ENCODE measurements at regions not wholly inside any gene's neighbourhood (a gene's known extent, or its start where the extent isn't known, plus 50 kb on each side); places are given as distances from the start of the nearest gene placed in this dataset.

DNA sequence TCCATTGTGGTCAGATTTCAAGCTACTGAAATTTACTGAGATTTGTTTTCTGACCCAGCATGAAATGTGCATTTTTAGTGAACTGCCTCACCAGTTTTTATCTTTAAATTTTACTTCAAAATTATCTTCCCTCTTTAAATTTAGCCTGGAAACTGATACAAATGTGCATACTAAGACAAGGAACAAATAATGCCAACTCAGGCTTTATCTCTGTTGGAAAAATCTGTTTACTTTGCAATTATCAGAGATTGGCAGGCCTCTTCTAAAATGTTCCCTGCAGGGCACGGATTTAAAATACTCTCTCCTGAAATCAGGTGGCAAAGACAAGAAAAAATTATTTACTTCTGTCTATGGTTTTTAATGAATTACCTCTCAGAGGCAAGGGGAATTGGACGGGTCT lies 151.0 kb upstream of the PTCH1 start:
- Histone ChIP-seq H3K36me3 (replicated peaks in 1 of 2; ENCODE audit: control insufficient read depth in 1 of 2, insufficient read depth in 2 of 2, low read length in 2 of 2) (no peaks in the 10 kb centered on the region), H3K4me1 (ENCODE audit: insufficient read depth, low read length) (no peaks in the 10 kb centered on the region), H4K20me1 (ENCODE audit: insufficient read depth, low read length) (no peaks in the 10 kb centered on the region), H3K4me2 (ENCODE audit: low read depth, low read length) (no peak overlapping the region), H3K4me3 (replicated peaks in 1 of 3; ENCODE audit: insufficient read depth in 1 of 3, low read depth in 2 of 3, low read length in 3 of 3) (no peak overlapping the region), H2AFZ (ENCODE audit: low read length) (no peak overlapping the region), H3K79me2 (ENCODE audit: insufficient read depth, low read length) (no peaks in the 10 kb centered on the region), H3K27me3 (ENCODE audit: control insufficient read depth in 1 of 2, insufficient read depth in 2 of 2, low read length in 2 of 2) (peaks cover 0 to 17% of the 10 kb centered on the region in 2 experiments; a peak in 3 of 5 replicates), H3K9me3 (ENCODE audit: low read length) (no peaks in the 10 kb centered on the region), H3K27ac (ENCODE audit: extremely low read length, insufficient read depth, low read length) (no peak overlapping the region), H3K9ac (ENCODE audit: insufficient read depth, low read depth, low read length) (no peak overlapping the region)
- ChIA-PET CTCF (ENCODE audit: low intra/inter-chr PET ratio, low total read pairs) (no interaction called here), POLR2A (no interaction called here)
- DNase-seq (ENCODE audit: low spot score) (no peak), FAIRE-seq (no peak), ATAC-seq (no peak)
- BruUV-seq (replicated peaks), result no TSS peak
- WGBS (ENCODE audit: low lambda C conversion rate), result 32% methylated on average over 2 of the region's 2 CpGs
- TF ChIP-seq MAFF (IDR thresholded peaks at IDR 0.05; ENCODE audit: low read depth, low read length), result peak; percentile 86
- peak; percentile 75 to 88 for TF ChIP-seq MAFK (conservative IDR thresholded peaks at IDR 0.05 in 1 of 2, IDR thresholded peaks at IDR 0.05 in 1 of 2; ENCODE audit: low read length in 2 of 2)
- TF ChIP-seq, protein P1, sequence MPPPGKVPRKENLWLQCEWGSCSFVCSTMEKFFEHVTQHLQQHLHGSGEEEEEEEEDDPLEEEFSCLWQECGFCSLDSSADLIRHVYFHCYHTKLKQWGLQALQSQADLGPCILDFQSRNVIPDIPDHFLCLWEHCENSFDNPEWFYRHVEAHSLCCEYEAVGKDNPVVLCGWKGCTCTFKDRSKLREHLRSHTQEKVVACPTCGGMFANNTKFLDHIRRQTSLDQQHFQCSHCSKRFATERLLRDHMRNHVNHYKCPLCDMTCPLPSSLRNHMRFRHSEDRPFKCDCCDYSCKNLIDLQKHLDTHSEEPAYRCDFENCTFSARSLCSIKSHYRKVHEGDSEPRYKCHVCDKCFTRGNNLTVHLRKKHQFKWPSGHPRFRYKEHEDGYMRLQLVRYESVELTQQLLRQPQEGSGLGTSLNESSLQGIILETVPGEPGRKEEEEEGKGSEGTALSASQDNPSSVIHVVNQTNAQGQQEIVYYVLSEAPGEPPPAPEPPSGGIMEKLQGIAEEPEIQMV (CRISPR knock-in tag; IDR thresholded peaks at IDR 0.05; ENCODE audit: low read depth), result no peak
- intact Hi-C loops (cut with micrococcal nuclease; ENCODE audit: unreplicated experiment) (no loop called here), in situ Hi-C loops (cut with HindIII; ENCODE audit: extremely low pct_ligation_motif_present, low pct_unique_long_range_greater_than_20kb) (no loop called here)

DNA sequence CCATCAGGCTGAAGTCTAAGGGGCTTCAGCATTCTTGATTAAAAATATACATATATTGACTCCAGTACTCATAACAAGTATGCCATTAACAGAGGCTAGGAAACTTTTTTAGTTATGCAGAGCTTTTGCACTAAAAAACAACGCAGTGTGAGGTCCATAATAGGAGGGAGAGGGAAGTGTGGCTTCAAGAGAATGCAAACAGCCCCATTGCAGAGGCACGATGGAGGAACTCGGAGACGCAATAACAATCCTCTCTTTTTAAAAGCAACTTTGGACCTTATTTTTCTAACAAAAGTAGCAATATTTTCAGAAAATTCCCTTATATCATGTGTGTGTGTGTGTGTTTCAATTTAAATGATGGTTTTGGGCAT lies 150.0 kb upstream of the PTCH1 start:
- H3K27ac ChIP-seq (ENCODE audit: extremely low read length, insufficient read depth, low read length), result no peak overlapping the region
- ATAC-seq, result no peak
- H3K79me2 ChIP-seq (ENCODE audit: insufficient read depth, low read length), result no peaks in the 10 kb centered on the region
- ChIA-PET POLR2A (no interaction called here), CTCF (ENCODE audit: low intra/inter-chr PET ratio, low total read pairs) (no interaction called here)
- no peaks in the 10 kb centered on the region for H3K4me1 ChIP-seq (ENCODE audit: insufficient read depth, low read length)
- no peak overlapping the region for H2AFZ ChIP-seq (ENCODE audit: low read length)
- 0 out of 2 replicates have a peak, but pooled peaks cover 2% of the 10 kb centered on the region for H3K9me3 ChIP-seq (ENCODE audit: low read length)
- DNase-seq (ENCODE audit: low spot score), result no peak
- H3K4me3 ChIP-seq (replicated peaks in 1 of 3; ENCODE audit: insufficient read depth in 1 of 3, low read depth in 2 of 3, low read length in 3 of 3), result no peak overlapping the region
- in situ Hi-C loops (cut with HindIII; ENCODE audit: extremely low pct_ligation_motif_present, low pct_unique_long_range_greater_than_20kb), result no loop called here
- no peaks in the 10 kb centered on the region for H4K20me1 ChIP-seq (ENCODE audit: insufficient read depth, low read length)
- BruUV-seq (replicated peaks), result no TSS peak
- H3K27me3 ChIP-seq (ENCODE audit: control insufficient read depth in 1 of 2, insufficient read depth in 2 of 2, low read length in 2 of 2), result peaks cover 0 to 17% of the 10 kb centered on the region in 2 experiments; a peak in 3 of 5 replicates
- no peak for FAIRE-seq
- H3K36me3 ChIP-seq (replicated peaks in 1 of 2; ENCODE audit: control insufficient read depth in 1 of 2, insufficient read depth in 2 of 2, low read length in 2 of 2), result no peaks in the 10 kb centered on the region
- H3K9ac ChIP-seq (ENCODE audit: insufficient read depth, low read depth, low read length), result no peak overlapping the region
- intact Hi-C loops (cut with micrococcal nuclease; ENCODE audit: unreplicated experiment), result no loop called here
- 56% methylated on average over 4 of the region's 4 CpGs for WGBS (ENCODE audit: low lambda C conversion rate)
- no peak overlapping the region for H3K4me2 ChIP-seq (ENCODE audit: low read depth, low read length)
- TF ChIP-seq, protein P2, sequence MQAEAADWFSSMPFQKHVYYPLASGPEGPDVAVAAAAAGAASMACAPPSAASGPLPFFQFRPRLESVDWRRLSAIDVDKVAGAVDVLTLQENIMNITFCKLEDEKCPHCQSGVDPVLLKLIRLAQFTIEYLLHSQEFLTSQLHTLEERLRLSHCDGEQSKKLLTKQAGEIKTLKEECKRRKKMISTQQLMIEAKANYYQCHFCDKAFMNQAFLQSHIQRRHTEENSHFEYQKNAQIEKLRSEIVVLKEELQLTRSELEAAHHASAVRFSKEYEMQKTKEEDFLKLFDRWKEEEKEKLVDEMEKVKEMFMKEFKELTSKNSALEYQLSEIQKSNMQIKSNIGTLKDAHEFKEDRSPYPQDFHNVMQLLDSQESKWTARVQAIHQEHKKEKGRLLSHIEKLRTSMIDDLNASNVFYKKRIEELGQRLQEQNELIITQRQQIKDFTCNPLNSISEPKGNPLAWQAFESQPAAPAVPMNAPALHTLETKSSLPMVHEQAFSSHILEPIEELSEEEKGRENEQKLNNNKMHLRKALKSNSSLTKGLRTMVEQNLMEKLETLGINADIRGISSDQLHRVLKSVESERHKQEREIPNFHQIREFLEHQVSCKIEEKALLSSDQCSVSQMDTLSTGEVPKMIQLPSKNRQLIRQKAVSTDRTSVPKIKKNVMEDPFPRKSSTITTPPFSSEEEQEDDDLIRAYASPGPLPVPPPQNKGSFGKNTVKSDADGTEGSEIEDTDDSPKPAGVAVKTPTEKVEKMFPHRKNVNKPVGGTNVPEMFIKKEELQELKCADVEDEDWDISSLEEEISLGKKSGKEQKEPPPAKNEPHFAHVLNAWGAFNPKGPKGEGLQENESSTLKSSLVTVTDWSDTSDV (CRISPR knock-in tag; IDR thresholded peaks at IDR 0.05), result no peak
- TF ChIP-seq ZSCAN21 (CRISPR knock-in tag; IDR thresholded peaks at IDR 0.05; ENCODE audit: borderline replicate concordance), result no peak
- no peak for TF ChIP-seq TBP (CRISPR knock-in tag; IDR thresholded peaks at IDR 0.05)
- TF ChIP-seq RXRA (CRISPR knock-in tag; IDR thresholded peaks at IDR 0.05), result no peak
- no peak for TF ChIP-seq NR3C1 (CRISPR knock-in tag; IDR thresholded peaks at IDR 0.05)
- no peak for TF ChIP-seq ZZZ3 (CRISPR knock-in tag; IDR thresholded peaks at IDR 0.05; ENCODE audit: borderline replicate concordance)
- TF ChIP-seq HDAC1 (CRISPR knock-in tag; IDR thresholded peaks at IDR 0.05), result no peak
- TF ChIP-seq GABPA (IDR thresholded peaks at IDR 0.05; ENCODE audit: low read depth, low read length), result no peak
- TF ChIP-seq GABPA (CRISPR knock-in tag; IDR thresholded peaks at IDR 0.05; ENCODE audit: low read depth), result no peak
- TF ChIP-seq NCOR1 (IDR thresholded peaks at IDR 0.05; ENCODE audit: borderline replicate concordance, low read length), result no peak
- TF ChIP-seq CC2D1A (CRISPR knock-in tag; IDR thresholded peaks at IDR 0.05), result no peak
- TF ChIP-seq, protein P3, sequence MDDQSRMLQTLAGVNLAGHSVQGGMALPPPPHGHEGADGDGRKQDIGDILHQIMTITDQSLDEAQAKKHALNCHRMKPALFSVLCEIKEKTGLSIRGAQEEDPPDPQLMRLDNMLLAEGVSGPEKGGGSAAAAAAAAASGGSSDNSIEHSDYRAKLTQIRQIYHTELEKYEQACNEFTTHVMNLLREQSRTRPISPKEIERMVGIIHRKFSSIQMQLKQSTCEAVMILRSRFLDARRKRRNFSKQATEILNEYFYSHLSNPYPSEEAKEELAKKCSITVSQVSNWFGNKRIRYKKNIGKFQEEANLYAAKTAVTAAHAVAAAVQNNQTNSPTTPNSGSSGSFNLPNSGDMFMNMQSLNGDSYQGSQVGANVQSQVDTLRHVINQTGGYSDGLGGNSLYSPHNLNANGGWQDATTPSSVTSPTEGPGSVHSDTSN (CRISPR knock-in tag; IDR thresholded peaks at IDR 0.05; ENCODE audit: borderline replicate concordance), result no peak

All from HepG2 (cell line).